Calu3 (cell line): ENCODE measurements at regions not wholly inside any gene's neighbourhood (a gene's known extent, or its start where the extent isn't known, plus 50 kb on each side); places are given as distances from the start of the nearest gene placed in this dataset.

Experiments used
- BruUV-seq: library from RNA; stranded (reverse); fragments of 400-500 nt; replicated peaks from 2 replicates; lab custom pipeline; 2021; lab: Mats Ljungman, UMichigan
- CTCF ChIA-PET: fragments of 300-600 bp; sonication (Branson Sonifier 250); formaldehyde crosslinking; loops from one replicate; lab custom pipeline; 2022; ENCODE audit warnings: antibody characterized with exemption; lab: Charles Lee
- DNase-seq: peaks from one replicate; pipeline ENCODE4 v3.0.0; 2022
- H3K27ac Mint-ChIP-seq: one replicate; pipeline ENCODE4 v1.8.0; 2022; ENCODE audit warnings: mixed read lengths; ENCODE audit not compliant: unreplicated experiment
- H3K27me3 Mint-ChIP-seq: one replicate; pipeline ENCODE4 v1.8.0; 2022; ENCODE audit warnings: mixed read lengths; ENCODE audit not compliant: unreplicated experiment
- H3K36me3 Mint-ChIP-seq: one replicate; pipeline ENCODE4 v1.8.0; 2022; ENCODE audit warnings: mild to moderate bottlenecking, moderate library complexity, mixed read lengths; ENCODE audit not compliant: insufficient read depth, unreplicated experiment
- H3K4me1 Mint-ChIP-seq: one replicate; pipeline ENCODE4 v1.8.0; 2022; ENCODE audit warnings: mild to moderate bottlenecking, low read depth, mixed read lengths; ENCODE audit not compliant: unreplicated experiment
- H3K4me3 Mint-ChIP-seq: one replicate; pipeline ENCODE4 v1.8.0; 2022; ENCODE audit warnings: mild to moderate bottlenecking, low read depth, moderate library complexity, mixed read lengths; ENCODE audit not compliant: unreplicated experiment
- H3K9me3 Mint-ChIP-seq: one replicate; pipeline ENCODE4 v1.8.0; 2022; ENCODE audit warnings: low read depth, mixed read lengths; ENCODE audit not compliant: unreplicated experiment
- intact Hi-C: fragments of 100-400 bp; cut with micrococcal nuclease; formaldehyde crosslinking; loops from one replicate; pipeline ENCODE4 v1.10.0; 2022; ENCODE audit not compliant: unreplicated experiment
- TF ChIP-seq, protein P1 (sequence below): fragments of 200-600 bp; IDR thresholded peaks from one replicate; pipeline ENCODE4 v1.8.0; 2022; ENCODE audit warnings: antibody characterized with exemption; ENCODE audit not compliant: unreplicated experiment

GRCh38 chr9:2267181-2267745 lies 252.1 kb downstream of the SMARCA2 start:
- Mint-ChIP-seq H3K36me3 (no peaks in the 10 kb centered on the region), H3K27me3 (no peaks in the 10 kb centered on the region), H3K4me3 (no peak overlapping the region), H3K9me3 (no peaks in the 10 kb centered on the region), H3K27ac (no peak overlapping the region), H3K4me1 (no peaks in the 10 kb centered on the region)
- intact Hi-C loops = no loop called here
- no TSS peak for BruUV-seq
- CTCF ChIA-PET = interaction anchor here (1.3 kb wide), 1 partner anchor 24 kb away, joined by 7 read pairs; no protein-coding TSS in a partner anchor
- TF ChIP-seq, protein P1, sequence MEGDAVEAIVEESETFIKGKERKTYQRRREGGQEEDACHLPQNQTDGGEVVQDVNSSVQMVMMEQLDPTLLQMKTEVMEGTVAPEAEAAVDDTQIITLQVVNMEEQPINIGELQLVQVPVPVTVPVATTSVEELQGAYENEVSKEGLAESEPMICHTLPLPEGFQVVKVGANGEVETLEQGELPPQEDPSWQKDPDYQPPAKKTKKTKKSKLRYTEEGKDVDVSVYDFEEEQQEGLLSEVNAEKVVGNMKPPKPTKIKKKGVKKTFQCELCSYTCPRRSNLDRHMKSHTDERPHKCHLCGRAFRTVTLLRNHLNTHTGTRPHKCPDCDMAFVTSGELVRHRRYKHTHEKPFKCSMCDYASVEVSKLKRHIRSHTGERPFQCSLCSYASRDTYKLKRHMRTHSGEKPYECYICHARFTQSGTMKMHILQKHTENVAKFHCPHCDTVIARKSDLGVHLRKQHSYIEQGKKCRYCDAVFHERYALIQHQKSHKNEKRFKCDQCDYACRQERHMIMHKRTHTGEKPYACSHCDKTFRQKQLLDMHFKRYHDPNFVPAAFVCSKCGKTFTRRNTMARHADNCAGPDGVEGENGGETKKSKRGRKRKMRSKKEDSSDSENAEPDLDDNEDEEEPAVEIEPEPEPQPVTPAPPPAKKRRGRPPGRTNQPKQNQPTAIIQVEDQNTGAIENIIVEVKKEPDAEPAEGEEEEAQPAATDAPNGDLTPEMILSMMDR = no peak
- DNase-seq = no peak

DNA sequence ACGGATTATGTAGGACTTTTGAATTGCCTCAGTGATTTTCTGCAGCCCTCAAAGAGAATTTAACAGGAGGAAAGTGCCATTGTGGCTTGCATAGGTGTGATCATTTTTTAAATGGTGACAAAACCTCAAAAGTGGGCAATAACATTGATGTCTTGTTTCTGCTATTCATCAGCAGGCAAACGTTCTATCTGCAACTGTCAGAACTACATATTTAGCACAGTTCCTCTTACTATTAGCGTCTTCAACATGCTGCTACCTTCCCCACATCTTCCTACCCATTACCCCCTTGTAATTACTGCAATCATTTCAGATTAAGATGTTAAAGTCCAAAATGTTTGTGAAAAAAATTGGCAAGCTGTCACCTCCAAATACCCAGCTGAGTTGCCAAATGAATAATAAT lies 254.6 kb downstream of the SMARCA2 start:
- DNase-seq = no peak
- TF ChIP-seq, protein P1 = no peak
- CTCF ChIA-PET = no interaction called here
- Mint-ChIP-seq H3K27ac (no peak overlapping the region), H3K4me3 (no peak overlapping the region), H3K4me1 (no peaks in the 10 kb centered on the region), H3K27me3 (peaks cover 21% of the 10 kb centered on the region), H3K9me3 (no peaks in the 10 kb centered on the region), H3K36me3 (no peaks in the 10 kb centered on the region)
- intact Hi-C loops = no loop called here
- no TSS peak for BruUV-seq

GRCh38 chr9:2270565-2270964 lies 255.4 kb downstream of the SMARCA2 start:
- no peaks in the 10 kb centered on the region for H3K36me3 Mint-ChIP-seq
- DNase-seq = no peak
- H3K4me3 Mint-ChIP-seq = no peak overlapping the region
- peaks cover 23% of the 10 kb centered on the region for H3K27me3 Mint-ChIP-seq
- intact Hi-C loops = no loop called here
- TF ChIP-seq, protein P1 = no peak
- H3K27ac Mint-ChIP-seq = no peak overlapping the region
- CTCF ChIA-PET = no interaction called here
- no peaks in the 10 kb centered on the region for H3K4me1 Mint-ChIP-seq
- no TSS peak for BruUV-seq
- no peaks in the 10 kb centered on the region for H3K9me3 Mint-ChIP-seq

- no peak overlapping the region for H3K4me3 Mint-ChIP-seq
- no peak overlapping the region for H3K27ac Mint-ChIP-seq
- no TSS peak for BruUV-seq
- H3K27me3 Mint-ChIP-seq = peaks cover 30% of the 10 kb centered on the region
- no peaks in the 10 kb centered on the region for H3K4me1 Mint-ChIP-seq
- H3K36me3 Mint-ChIP-seq = no peaks in the 10 kb centered on the region
- intact Hi-C loops = no loop called here
- no peaks in the 10 kb centered on the region for H3K9me3 Mint-ChIP-seq
- no peak for DNase-seq
- CTCF ChIA-PET = no interaction called here
- TF ChIP-seq, protein P1 = no peak
Observed at GRCh38 chr9:2271426-2271825, 256.3 kb downstream of the SMARCA2 start.
